Trophoblast cell (in vitro differentiated cells and primary cell): ENCODE measurements at regions not wholly inside any gene's neighbourhood (a gene's known extent, or its start where the extent isn't known, plus 50 kb on each side); places are given as distances from the start of the nearest gene placed in this dataset.

ENCODE experiments used
- DNase-seq, 2 donors: peaks; one replicate each; pipeline ENCODE4 v3.0.0-alpha.2; 2016
- H2AFZ ChIP-seq: 2 replicates; pipeline ENCODE4 v1.6.1; 2013; ENCODE audit warnings: low read length, moderate library complexity, mild to moderate bottlenecking; ENCODE audit not compliant: insufficient read depth, poor library complexity
- H2AK5ac ChIP-seq: 2 replicates; pipeline ENCODE4 v1.6.1; 2013; ENCODE audit warnings: mild to moderate bottlenecking, low read length
- H2BK120ac ChIP-seq: 2 replicates; pipeline ENCODE4 v1.6.1; 2013; ENCODE audit warnings: low read length, mild to moderate bottlenecking, moderate library complexity; ENCODE audit not compliant: insufficient read depth, poor library complexity
- H2BK12ac ChIP-seq: 2 replicates; pipeline ENCODE4 v1.6.1; 2013; ENCODE audit warnings: mild to moderate bottlenecking, low read length, moderate library complexity
- H2BK5ac ChIP-seq: 2 replicates; pipeline ENCODE4 v1.6.1; 2013; ENCODE audit warnings: low read length, low read depth, moderate library complexity, mild to moderate bottlenecking; ENCODE audit not compliant: poor library complexity
- H3K14ac ChIP-seq: 2 replicates; pipeline ENCODE4 v1.6.1; 2013; ENCODE audit warnings: mild to moderate bottlenecking, low read length
- H3K18ac ChIP-seq: 2 replicates; pipeline ENCODE4 v1.6.1; 2013; ENCODE audit warnings: mild to moderate bottlenecking, low read length
- H3K23ac ChIP-seq: 2 replicates; pipeline ENCODE4 v1.6.1; 2013; ENCODE audit warnings: low read length
- H3K27ac ChIP-seq: 2 replicates; pipeline ENCODE4 v1.5.1; 2013; ENCODE audit warnings: low read depth, mild to moderate bottlenecking, inconsistent platforms, low read length, moderate library complexity
- H3K27me3 ChIP-seq: 2 replicates; pipeline ENCODE4 v1.6.1; 2013; ENCODE audit warnings: inconsistent platforms, mild to moderate bottlenecking, low read length, moderate library complexity; ENCODE audit not compliant: insufficient read depth
- H3K36me3 ChIP-seq, 2 experiments: 1 replicate in 1 of 2; 2 replicates in 1 of 2; pipeline ENCODE4 v1.6.1; 2013; ENCODE audit warnings: low read length in 2 of 2, mild to moderate bottlenecking in 2 of 2, moderate library complexity in 1 of 2; ENCODE audit not compliant: insufficient read depth in 2 of 2, control insufficient read depth in 1 of 2
- H3K4ac ChIP-seq: 2 replicates; pipeline ENCODE4 v1.6.1; 2013; ENCODE audit warnings: low read depth, mild to moderate bottlenecking, low read length, moderate library complexity
- H3K4me1 ChIP-seq, 2 experiments: 1 replicate in 1 of 2; 2 replicates in 1 of 2; pipeline ENCODE4 v1.6.1; 2013; ENCODE audit warnings: low read length in 2 of 2, mild to moderate bottlenecking in 2 of 2, moderate library complexity in 1 of 2; ENCODE audit not compliant: insufficient read depth in 2 of 2, control insufficient read depth in 1 of 2
- H3K4me2 ChIP-seq: 2 replicates; pipeline ENCODE4 v1.6.1; 2013; ENCODE audit warnings: inconsistent platforms, mild to moderate bottlenecking, low read length, moderate library complexity
- H3K4me3 ChIP-seq: 2 replicates; pipeline ENCODE4 v1.5.1; 2013; ENCODE audit warnings: mild to moderate bottlenecking, low read depth, low read length, inconsistent platforms
- H3K79me1 ChIP-seq: one replicate; pipeline ENCODE4 v1.6.1; 2013; ENCODE audit warnings: low read length
- H3K79me2 ChIP-seq: 2 replicates; pipeline ENCODE4 v1.6.1; 2013; ENCODE audit warnings: low read length, mild to moderate bottlenecking; ENCODE audit not compliant: control insufficient read depth, insufficient read depth, poor library complexity
- H3K9ac ChIP-seq: 2 replicates; pipeline ENCODE4 v1.6.1; 2013; ENCODE audit warnings: mild to moderate bottlenecking, low read length
- H3K9me3 ChIP-seq: 2 replicates; pipeline ENCODE4 v1.6.1; 2013; ENCODE audit warnings: low read depth, mild to moderate bottlenecking, control low read depth, inconsistent platforms, low read length; ENCODE audit not compliant: insufficient read depth
- H4K12ac ChIP-seq: 2 replicates; pipeline ENCODE4 v1.6.1; 2013; ENCODE audit warnings: low read depth, mild to moderate bottlenecking, low read length, moderate library complexity
- H4K8ac ChIP-seq: 2 replicates; pipeline ENCODE4 v1.6.1; 2013; ENCODE audit warnings: low read depth, mild to moderate bottlenecking, low read length, moderate library complexity
- H4K91ac ChIP-seq: one replicate; pipeline ENCODE4 v1.6.1; 2013; ENCODE audit warnings: low read depth, mild to moderate bottlenecking, low read length, moderate library complexity
- WGBS: extraction: QIAGEN DNeasy Blood & Tissue Kit; methylation state at CpG from one replicate; pipeline ENCODE4 v1.1.7; 2013; ENCODE audit warnings: missing lambda C conversion rate; ENCODE audit not compliant: insufficient read length, insufficient coverage; ENCODE audit errors: extremely low coverage; 5-methylcytosine and 5-hydroxymethylcytosine counted together

DNA sequence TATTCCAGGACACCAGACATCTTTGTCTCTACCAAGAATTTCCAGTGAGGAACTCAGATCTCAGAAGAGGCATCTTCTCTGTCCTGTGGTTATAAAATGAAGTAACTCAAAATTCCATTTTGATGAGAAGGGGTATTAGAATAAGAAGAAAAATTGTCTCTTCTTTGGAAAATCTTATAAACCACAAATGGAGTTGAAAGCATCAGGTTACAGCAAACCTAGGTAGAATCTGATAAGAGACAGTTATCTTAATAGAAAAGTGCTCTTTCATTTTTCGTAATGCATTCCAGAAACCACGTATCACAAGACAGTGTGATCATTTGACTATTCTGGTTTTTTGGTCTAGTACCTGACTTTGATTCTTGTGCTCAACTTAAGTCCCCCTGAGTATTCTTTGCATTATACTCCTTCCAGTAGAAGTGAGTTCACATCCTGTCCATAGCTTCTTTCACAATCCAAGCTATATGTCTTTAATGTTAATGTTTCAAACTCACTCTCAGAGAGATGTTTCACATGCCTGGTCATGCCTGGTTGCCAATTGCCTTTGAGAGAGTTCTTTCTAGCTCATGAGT lies 120.9 kb upstream of the PRDX6 start:
- no peak overlapping the region for H2AK5ac ChIP-seq
- H2BK120ac ChIP-seq, result no peak overlapping the region
- no peak overlapping the region for H4K8ac ChIP-seq
- H3K4ac ChIP-seq, result no peak overlapping the region
- H3K27ac ChIP-seq, result no peak overlapping the region
- H3K23ac ChIP-seq, result no peak overlapping the region
- no peak overlapping the region for H4K12ac ChIP-seq
- H2AFZ ChIP-seq, result no peak overlapping the region
- H3K9me3 ChIP-seq, result peaks cover 3% of the 10 kb centered on the region
- no peaks in the 10 kb centered on the region for H3K27me3 ChIP-seq
- H3K79me1 ChIP-seq, result no peaks in the 10 kb centered on the region
- H4K91ac ChIP-seq, result no peak overlapping the region
- no peak overlapping the region for H3K4me3 ChIP-seq
- H2BK12ac ChIP-seq, result no peak overlapping the region
- peaks cover 0 to 2% of the 10 kb centered on the region in 2 experiments for H3K36me3 ChIP-seq
- H3K14ac ChIP-seq, result no peak overlapping the region
- DNase-seq, result peak in 1 of 2 donors; percentile 39
- H2BK5ac ChIP-seq, result no peak overlapping the region
- no peaks in the 10 kb centered on the region for H3K79me2 ChIP-seq
- no peaks in the 10 kb centered on the region for H3K4me1 ChIP-seq
- H3K4me2 ChIP-seq, result no peak overlapping the region
- no peak overlapping the region for H3K18ac ChIP-seq
- H3K9ac ChIP-seq, result no peak overlapping the region
- no CpG with 5 or more reads among the region's 2 CpGs for WGBS

DNA sequence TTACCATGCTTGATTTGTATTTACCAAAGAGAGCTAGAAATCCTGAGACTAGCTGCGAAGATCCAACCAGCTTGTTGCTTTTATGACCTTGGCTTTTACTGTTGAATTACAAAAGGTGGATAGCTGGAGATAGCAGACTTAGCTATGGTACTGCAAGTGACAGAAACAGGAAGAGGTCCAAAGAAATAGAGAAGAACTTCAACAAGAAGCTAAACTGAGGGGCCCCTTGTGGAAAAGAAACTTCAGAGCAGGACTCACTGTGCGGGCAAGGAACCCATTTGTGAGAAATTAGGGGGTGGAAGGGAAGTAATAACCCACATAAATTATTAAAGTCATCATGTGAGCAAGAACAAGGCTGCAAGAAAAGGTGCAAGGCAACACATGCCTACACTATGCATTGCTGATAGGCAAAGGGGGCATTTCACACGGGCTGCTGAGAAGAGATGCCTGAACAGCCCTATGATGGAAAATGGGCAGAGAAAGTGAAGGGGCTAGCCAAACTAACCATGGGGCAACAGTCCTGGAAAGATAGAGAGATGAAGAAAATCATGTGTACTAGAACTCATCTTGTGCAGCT lies 116.6 kb upstream of the PRDX6 start:
- Histone ChIP-seq H3K4me2 (no peak overlapping the region), H4K91ac (no peak overlapping the region), H3K14ac (no peak overlapping the region), H3K79me2 (no peaks in the 10 kb centered on the region), H2AK5ac (no peak overlapping the region), H3K23ac (no peak overlapping the region), H2AFZ (no peak overlapping the region), H3K79me1 (no peaks in the 10 kb centered on the region), H2BK120ac (no peak overlapping the region), H3K4me1 (no peaks in the 10 kb centered on the region), H2BK12ac (no peak overlapping the region), H3K9me3 (no peaks in the 10 kb centered on the region), H4K12ac (no peak overlapping the region), H2BK5ac (no peak overlapping the region), H3K4me3 (no peak overlapping the region), H3K27me3 (no peaks in the 10 kb centered on the region), H3K27ac (no peak overlapping the region), H3K9ac (no peak overlapping the region), H3K18ac (no peak overlapping the region), H3K36me3 (no peaks in the 10 kb centered on the region), H3K4ac (no peak overlapping the region), H4K8ac (no peak overlapping the region)
- no CpG with 5 or more reads among the region's 3 CpGs for WGBS
- no peak for DNase-seq

DNA sequence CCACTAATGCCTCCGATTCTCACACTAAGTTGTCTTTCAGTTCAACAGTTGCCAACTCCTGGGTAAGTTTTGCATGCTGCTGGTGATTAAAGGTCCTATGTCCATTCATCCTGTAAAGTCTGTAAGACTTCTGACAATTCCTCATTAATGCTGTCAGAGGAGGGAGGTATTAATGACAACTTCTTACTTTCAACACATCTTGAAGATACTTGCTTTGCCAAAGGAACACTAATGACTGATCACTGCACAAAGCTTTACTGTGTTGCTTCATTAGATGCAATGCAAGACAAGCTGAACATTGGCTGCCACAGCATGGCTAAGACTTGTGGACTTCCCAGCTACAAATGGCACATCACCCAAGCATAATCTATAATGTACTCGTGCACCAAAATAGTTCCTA lies 114.6 kb upstream of the PRDX6 start:
- no peak overlapping the region for H3K27ac ChIP-seq

DNA sequence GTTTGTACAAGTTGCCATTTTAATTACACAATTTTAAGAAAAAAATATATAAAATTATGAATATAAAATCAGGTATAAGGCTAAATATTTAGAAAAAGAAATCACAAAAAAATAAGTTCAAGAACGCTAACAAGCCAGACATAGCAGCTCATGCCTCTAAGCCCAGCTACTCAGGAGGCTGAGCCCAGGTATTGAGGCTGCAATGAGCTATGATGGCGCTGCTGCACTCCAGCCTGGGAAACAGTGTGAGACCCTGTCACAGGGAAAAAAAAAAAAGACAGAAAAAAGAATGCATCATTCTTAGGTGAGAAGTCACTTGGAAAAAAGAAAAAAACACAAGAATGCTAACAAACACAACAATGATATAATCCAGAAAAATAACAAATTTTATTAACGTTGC lies 112.3 kb upstream of the PRDX6 start:
- Histone ChIP-seq H3K79me1 (no peaks in the 10 kb centered on the region), H3K23ac (no peak overlapping the region), H3K79me2 (no peaks in the 10 kb centered on the region), H2BK120ac (no peak overlapping the region), H3K27ac (no peak overlapping the region), H3K9me3 (no peaks in the 10 kb centered on the region), H3K36me3 (no peaks in the 10 kb centered on the region), H3K9ac (no peak overlapping the region), H2AFZ (no peak overlapping the region), H3K4me3 (no peak overlapping the region), H4K8ac (no peak overlapping the region), H2BK5ac (no peak overlapping the region), H3K27me3 (no peaks in the 10 kb centered on the region), H2AK5ac (no peak overlapping the region), H4K12ac (no peak overlapping the region), H3K18ac (no peak overlapping the region), H3K4me2 (no peak overlapping the region), H3K14ac (no peak overlapping the region), H3K4me1 (no peaks in the 10 kb centered on the region), H3K4ac (no peak overlapping the region), H2BK12ac (no peak overlapping the region), H4K91ac (no peak overlapping the region)
- DNase-seq, result no peak
- no CpG with 5 or more reads among the region's 3 CpGs for WGBS

More for the DNA sequence above, 114.6 kb upstream of the PRDX6 start:
- Histone ChIP-seq H3K4me2 (no peak overlapping the region), H4K91ac (no peak overlapping the region), H3K9me3 (no peaks in the 10 kb centered on the region), H3K4me3 (no peak overlapping the region), H2BK12ac (no peak overlapping the region), H3K36me3 (no peaks in the 10 kb centered on the region), H2BK5ac (no peak overlapping the region), H3K79me2 (no peaks in the 10 kb centered on the region), H3K23ac (no peak overlapping the region), H3K79me1 (no peaks in the 10 kb centered on the region), H3K4ac (no peak overlapping the region), H2AFZ (no peak overlapping the region), H3K4me1 (no peaks in the 10 kb centered on the region), H4K12ac (no peak overlapping the region), H3K9ac (no peak overlapping the region), H3K18ac (no peak overlapping the region), H4K8ac (no peak overlapping the region), H3K14ac (no peak overlapping the region), H3K27me3 (no peaks in the 10 kb centered on the region), H2BK120ac (no peak overlapping the region), H2AK5ac (no peak overlapping the region)
- DNase-seq, result no peak
- no CpG with 5 or more reads among the region's 2 CpGs for WGBS
